SK-MEL-5 (cell line): ENCODE measurements at regions not wholly inside any gene's neighbourhood (a gene's known extent, or its start where the extent isn't known, plus 50 kb on each side); places are given as distances from the start of the nearest gene placed in this dataset.

Experiments used
- DNase-seq: peaks from one replicate; pipeline ENCODE4 v3.0.0-alpha.2; 2016; ENCODE audit warnings: low read depth, low spot score
- in situ Hi-C: cut with HindIII; loops from 2 replicates; pipeline ENCODE4 v1.10.0; 2016; ENCODE audit warnings: low sequenced_read_pairs, high pct_unique_total_duplicates, low pct_unique_long_range_greater_than_20kb

GRCh38 chr4:66223068-66223703 lies 552.9 kb upstream of the EPHA5 start:
- no peak for DNase-seq
- in situ Hi-C loops = no loop called here

GRCh38 chr4:66219401-66219800 lies 549.1 kb upstream of the EPHA5 start:
- DNase-seq = no peak
- in situ Hi-C loops = no loop called here

- no peak for DNase-seq
- in situ Hi-C loops = no loop called here
Observed at GRCh38 chr4:66216252-66216651, 546.0 kb upstream of the EPHA5 start.

GRCh38 chr4:66212489-66212888 lies 542.2 kb upstream of the EPHA5 start:
- no peak for DNase-seq
- in situ Hi-C loops = no loop called here

GRCh38 chr4:66204534-66205247 lies 534.4 kb upstream of the EPHA5 start:
- DNase-seq = no peak
- in situ Hi-C loops = no loop called here

GRCh38 chr4:66202870-66203269 lies 532.6 kb upstream of the EPHA5 start:
- DNase-seq = no peak
- in situ Hi-C loops = no loop called here

- in situ Hi-C loops = no loop called here
- DNase-seq = no peak
Observed at GRCh38 chr4:66197451-66197850, 527.2 kb upstream of the EPHA5 start.

- in situ Hi-C loops = no loop called here
Observed at GRCh38 chr4:66193487-66193886, 523.2 kb upstream of the EPHA5 start.

GRCh38 chr4:66187175-66187720 lies 517.0 kb upstream of the EPHA5 start:
- DNase-seq = no peak
- in situ Hi-C loops = no loop called here

More at GRCh38 chr4:66193487-66193886, 523.2 kb upstream of the EPHA5 start:
- DNase-seq = no peak

GRCh38 chr4:66186095-66186494 lies 515.8 kb upstream of the EPHA5 start:
- DNase-seq = no peak
- in situ Hi-C loops = no loop called here

GRCh38 chr4:66182636-66183035 lies 512.3 kb upstream of the EPHA5 start:
- no peak for DNase-seq
- in situ Hi-C loops = no loop called here

GRCh38 chr4:66178906-66179305 lies 508.6 kb upstream of the EPHA5 start:
- no peak for DNase-seq

GRCh38 chr4:66169341-66169740 lies 499.1 kb upstream of the EPHA5 start:
- in situ Hi-C loops = no loop called here
- peak; percentile 57 for DNase-seq

More at GRCh38 chr4:66178906-66179305, 508.6 kb upstream of the EPHA5 start:
- in situ Hi-C loops = no loop called here

GRCh38 chr4:66164869-66165268 lies 494.6 kb upstream of the EPHA5 start:
- no peak for DNase-seq
- in situ Hi-C loops = no loop called here

GRCh38 chr4:66160606-66161005 lies 490.3 kb upstream of the EPHA5 start:
- in situ Hi-C loops = no loop called here
- no peak for DNase-seq

- in situ Hi-C loops = no loop called here
- no peak for DNase-seq
Observed at GRCh38 chr4:66157594-66157993, 487.3 kb upstream of the EPHA5 start.

GRCh38 chr4:66130042-66130441 lies 459.8 kb upstream of the EPHA5 start:
- in situ Hi-C loops = no loop called here
- no peak for DNase-seq

GRCh38 chr4:66123831-66124413 lies 453.6 kb upstream of the EPHA5 start:
- no peak for DNase-seq
- in situ Hi-C loops = no loop called here

GRCh38 chr4:66123190-66123589 lies 452.9 kb upstream of the EPHA5 start:
- in situ Hi-C loops = no loop called here
- DNase-seq = no peak
